ENCODE measurements at regions not wholly inside any gene's neighbourhood (a gene's known extent, or its start where the extent isn't known, plus 50 kb on each side); places are given as distances from the start of the nearest gene placed in this dataset.

DNA sequence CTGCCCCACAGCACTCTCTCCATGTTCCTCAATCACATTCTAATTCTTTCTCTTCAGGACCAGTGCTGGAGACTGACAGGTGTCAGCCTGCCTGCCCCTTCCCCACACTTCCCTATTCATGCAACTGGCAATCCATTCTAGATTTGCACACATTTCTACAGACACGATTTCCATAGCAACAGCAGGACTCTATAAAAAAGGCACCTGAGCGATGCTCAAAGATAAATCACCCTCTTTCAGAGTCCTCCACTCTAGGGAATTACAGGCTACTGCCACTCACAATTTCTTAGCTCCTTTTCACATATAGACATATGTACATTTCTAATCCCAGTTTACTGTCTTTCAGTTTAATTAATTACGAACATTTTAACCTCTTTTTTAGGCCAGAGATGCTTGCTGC, 118.1 kb upstream of the ANKRD1 start:
- H3K4me3 ChIP-seq (ENCODE audit: low read length) = no peak overlapping the region
- TF ChIP-seq ZNF274 (IDR thresholded peaks at IDR 0.05; ENCODE audit: low read depth, low read length) = no peak

DNA sequence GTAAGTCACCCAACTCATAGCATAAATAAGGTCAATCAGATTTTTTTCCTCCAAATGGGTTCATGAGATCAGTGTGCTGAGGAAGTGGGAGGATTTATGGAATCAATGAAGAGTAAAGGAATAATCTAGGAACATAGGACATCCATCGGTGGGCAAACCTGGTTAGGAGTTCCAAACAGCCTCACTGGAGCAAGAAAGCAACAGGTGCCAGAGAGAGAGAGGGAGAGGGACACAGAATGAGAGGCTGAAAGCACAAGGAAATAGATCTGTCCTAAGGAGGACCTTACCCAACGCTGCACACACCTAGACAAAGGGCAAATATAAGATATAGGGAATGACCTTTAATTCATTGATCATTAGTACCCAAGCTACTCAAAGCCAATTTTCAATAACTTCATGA, 119.5 kb upstream of the ANKRD1 start:
- no peak overlapping the region for H3K4me3 ChIP-seq (ENCODE audit: low read length)
- no peak for TF ChIP-seq ZNF274 (IDR thresholded peaks at IDR 0.05; ENCODE audit: low read depth, low read length)

DNA sequence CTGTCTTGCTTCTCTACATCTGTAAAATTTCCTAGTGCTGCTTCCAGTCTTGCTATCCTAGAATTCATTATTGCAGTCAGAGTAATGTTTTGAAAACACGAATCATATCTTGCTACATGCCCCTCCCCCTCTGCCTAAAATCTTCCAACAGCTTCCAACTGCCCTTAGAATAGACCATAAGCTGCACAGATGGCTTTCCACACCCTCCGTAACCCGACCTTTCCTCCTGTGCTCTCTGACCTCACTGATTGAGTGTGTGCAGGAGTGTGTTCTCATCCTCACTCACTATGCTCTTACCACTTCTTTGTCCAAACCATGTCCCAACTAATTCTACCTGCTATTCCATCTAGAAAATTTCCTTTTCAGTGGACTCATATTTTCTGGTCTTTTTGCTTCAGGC, 121.2 kb upstream of the ANKRD1 start:
- TF ChIP-seq ZNF274 (IDR thresholded peaks at IDR 0.05; ENCODE audit: low read depth, low read length) = no peak
- no peak overlapping the region for H3K4me3 ChIP-seq (ENCODE audit: low read length)

DNA sequence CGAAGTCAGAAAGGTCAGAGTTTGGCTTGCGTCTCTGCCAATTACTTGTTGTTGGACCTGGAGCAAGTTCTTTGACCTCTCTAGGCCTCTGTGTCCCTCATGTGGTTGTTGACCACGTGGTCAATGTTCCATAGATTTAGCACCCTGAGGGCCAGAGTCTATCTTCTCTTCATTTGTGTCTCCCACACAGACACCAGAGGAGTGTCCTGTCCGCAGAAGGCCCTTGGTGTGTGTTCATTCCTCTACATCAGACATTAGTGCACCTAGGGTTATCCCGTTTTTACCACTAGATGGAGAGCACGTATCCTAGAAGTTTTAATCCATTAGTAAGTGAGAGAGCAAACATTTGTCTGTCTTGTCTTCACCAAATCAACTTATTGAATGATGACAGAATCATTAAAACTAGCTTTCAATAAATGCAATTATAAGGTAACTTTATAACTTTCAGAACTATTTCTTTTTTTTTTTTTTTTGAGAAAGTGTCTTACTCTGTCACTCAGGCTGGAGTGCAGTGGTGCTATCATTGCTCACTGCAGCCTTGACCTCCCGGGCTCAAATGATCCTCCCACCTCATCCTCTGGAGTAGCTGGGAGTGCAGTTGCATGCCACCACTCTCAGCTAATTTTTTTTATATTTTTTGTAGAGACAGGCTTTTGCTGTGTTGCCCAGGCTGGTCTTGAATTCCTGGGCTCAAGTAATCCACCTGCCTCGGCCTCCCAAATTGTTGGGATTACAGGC, 122.5 kb upstream of the ANKRD1 start:
- no peak overlapping the region for H3K4me3 ChIP-seq (ENCODE audit: low read length)
- TF ChIP-seq ZNF274 (IDR thresholded peaks at IDR 0.05; ENCODE audit: low read depth, low read length) = no peak

DNA sequence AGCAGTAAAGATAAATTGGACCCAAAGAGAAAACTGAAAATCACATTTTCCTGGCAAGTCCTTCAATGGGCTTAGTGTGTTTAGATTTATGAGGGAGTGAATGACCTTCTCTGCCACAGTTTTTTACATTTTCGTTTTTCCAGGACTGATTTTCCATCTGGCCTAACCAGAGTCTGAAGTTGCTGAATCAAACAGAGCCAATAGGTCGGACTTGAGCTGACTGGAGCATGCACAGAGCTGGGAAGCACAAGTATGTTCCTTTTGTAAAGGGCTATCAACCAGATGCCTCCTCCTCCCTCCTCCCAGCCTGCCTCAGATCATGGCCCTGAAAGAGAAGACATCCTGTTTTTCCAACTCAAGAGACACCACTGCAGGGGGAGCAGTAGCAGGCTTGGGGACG, 126.0 kb upstream of the ANKRD1 start:
- no peak for TF ChIP-seq ZNF274 (IDR thresholded peaks at IDR 0.05; ENCODE audit: low read depth, low read length)
- no peak overlapping the region for H3K4me3 ChIP-seq (ENCODE audit: low read length)

DNA sequence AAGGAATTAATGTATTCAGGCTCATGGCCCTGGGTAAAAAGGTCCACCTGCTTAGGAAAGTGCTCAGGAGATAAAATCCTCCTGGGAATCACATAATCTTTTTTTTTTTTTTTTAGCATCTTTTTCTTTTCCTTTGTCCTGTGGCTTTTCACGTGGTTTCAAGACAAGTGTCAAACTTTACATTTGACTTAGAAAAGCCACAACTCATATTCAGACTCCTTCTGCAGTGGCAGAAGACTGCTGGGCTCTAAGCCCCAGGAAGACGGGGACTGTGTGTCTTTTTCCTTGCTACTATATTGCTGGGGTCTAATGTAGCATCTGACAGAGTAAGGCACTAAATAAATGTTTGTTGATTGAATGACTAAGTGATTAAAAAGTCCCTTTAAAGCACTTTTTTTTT, 127.5 kb upstream of the ANKRD1 start:
- TF ChIP-seq ZNF274 (IDR thresholded peaks at IDR 0.05; ENCODE audit: low read depth, low read length) = no peak
- H3K4me3 ChIP-seq (ENCODE audit: low read length) = no peak overlapping the region

DNA sequence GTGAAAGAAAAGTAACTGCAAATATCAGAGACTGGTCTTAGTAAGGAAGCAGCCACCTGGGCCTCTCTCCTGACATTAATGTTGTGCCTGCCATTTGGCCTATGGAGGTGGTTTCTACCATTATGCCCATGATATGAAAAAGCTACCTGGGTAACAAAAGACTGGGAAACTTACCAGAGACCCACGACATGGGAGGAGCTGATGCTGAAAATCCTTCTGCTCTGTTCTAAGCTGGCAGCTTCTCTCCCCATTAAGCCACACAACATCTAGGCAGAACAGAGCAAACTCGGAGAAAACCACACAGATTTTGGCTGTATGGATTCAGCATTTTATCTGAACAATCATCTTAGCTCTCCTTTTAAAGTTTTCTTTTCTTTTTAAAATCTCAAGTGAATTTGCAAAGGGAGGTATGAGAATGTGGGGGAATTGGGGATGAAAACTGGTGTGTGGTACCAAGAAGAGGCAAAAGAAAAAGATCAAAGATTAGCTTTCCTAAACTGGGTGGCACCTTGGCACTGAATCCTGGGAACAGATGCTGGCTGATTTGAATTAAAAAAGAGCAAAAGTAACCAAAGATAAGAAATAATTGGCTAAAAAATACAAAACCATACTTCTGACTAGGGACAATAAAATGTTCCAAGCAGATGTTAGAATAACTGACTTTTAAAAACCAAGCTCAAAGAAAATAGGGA, 128.6 kb upstream of the ANKRD1 start:
- H3K4me3 ChIP-seq (ENCODE audit: low read length) = no peak overlapping the region
- no peak for TF ChIP-seq ZNF274 (IDR thresholded peaks at IDR 0.05; ENCODE audit: low read depth, low read length)

DNA sequence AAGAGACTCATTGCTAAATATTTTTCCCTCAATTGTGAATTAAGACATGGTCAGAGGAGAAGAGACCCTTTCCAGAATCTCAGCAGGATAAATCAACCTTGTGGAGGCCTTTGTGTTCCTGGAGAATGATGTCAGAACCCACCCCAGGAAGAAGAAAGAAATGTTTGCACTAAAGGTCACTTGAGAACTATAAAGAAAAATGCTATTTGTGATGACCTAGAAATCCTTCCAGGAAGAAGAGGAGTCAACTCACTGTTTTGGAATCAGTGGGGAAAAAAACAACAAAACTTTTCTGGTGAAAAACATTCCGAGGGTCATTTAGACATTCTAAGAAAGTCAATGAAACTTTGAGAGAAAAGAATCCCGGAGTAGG, 129.1 kb upstream of the ANKRD1 start:
- no peak for TF ChIP-seq ZNF274 (IDR thresholded peaks at IDR 0.05; ENCODE audit: low read depth, low read length)
- H3K4me3 ChIP-seq (ENCODE audit: low read length) = no peak overlapping the region

DNA sequence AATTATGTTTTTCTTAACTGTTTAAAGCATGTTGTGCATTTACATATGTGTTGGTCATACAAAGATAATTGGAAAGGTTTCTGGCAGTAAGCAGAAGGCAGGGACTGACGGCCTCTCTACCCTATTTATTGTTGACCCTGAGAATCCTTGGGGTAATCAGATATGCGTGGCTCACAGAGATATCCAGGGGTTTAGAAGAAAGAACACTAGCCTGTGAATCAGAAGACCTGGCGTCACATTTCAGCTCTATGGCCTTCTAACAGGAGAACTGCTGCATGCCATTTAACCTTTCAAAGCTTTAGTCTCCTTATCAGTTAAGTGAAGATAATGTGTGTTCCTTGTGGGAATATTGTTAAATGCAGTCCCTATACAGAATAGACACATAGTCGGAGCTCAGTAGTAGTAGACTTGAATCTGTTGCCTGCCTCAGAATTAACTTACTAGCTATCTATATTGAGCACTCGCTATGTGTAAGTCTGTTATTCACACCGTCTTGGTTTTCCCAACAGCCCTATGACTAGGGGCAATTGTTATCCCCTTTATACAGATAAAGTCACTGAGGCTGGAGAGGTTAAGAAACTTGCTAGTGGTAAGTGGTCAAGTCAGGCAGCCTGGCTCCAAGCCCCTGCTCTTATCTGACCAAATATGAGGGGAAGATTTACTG, 129.6 kb upstream of the ANKRD1 start:
- H3K4me3 ChIP-seq (ENCODE audit: low read length) = no peak overlapping the region
- no peak for TF ChIP-seq ZNF274 (IDR thresholded peaks at IDR 0.05; ENCODE audit: low read depth, low read length)

DNA sequence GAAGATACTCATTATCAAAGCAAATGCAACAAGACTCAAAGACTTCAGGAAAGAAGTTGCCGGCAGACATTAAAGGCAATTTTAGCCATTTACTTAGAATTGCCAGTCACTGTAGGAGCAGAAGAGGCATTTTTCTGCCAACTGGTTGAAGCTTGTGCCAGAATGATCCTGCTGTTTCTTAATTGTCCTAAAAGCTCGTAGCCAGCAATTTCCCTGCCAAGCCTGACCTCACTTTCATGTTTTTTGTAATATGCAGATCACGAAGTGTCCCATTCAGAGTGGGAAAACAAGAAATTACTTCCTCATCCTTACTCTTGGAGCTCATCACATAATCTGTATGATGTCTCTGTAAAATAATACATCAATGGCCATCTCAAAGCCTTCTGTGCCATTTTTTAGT, 130.9 kb upstream of the ANKRD1 start:
- TF ChIP-seq ZNF274 (IDR thresholded peaks at IDR 0.05; ENCODE audit: low read depth, low read length) = no peak

DNA sequence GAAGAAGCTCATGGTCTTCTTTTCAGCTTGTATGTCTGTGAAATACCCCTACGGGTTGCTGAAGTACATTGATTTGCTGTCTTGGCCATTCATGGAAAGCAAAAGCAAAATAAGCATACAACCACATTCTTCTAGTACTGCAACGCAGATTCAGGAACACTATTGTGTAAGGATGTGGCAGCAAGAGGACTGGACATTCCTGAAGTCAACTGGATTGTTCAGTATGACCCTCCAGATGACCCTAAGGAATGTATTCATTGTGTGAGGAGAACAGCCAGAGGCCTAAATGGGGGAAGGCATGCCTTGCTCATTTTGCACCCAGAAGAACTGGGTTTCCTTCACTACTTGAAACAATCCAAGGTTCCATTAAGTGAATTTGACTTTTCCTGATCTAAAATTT, 133.4 kb upstream of the ANKRD1 start:
- H3K4me3 ChIP-seq (ENCODE audit: low read length) = no peak overlapping the region
- no peak for TF ChIP-seq ZNF274 (IDR thresholded peaks at IDR 0.05; ENCODE audit: low read depth, low read length)

More for the DNA sequence above, 130.9 kb upstream of the ANKRD1 start:
- H3K4me3 ChIP-seq (ENCODE audit: low read length) = no peak overlapping the region

DNA sequence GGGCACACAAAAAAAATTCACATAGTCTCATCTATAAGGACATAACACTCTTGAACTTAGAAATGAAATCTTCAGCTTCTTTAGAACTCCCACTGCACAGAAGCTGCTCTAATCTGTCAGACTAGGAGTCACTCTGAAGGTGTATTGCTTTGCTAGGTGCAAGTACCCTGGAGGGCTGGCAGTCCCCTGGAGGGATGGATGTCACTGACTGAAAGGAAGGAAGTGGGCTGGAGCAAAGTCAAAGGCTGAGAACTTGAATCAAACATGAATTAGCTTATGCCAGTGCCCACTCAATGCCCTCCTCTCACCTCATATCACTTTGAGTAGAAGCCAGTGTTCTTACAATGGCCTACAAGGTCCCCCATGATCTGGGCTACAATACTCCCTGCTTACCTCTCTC, 140.3 kb upstream of the ANKRD1 start:
- TF ChIP-seq ZNF274 (IDR thresholded peaks at IDR 0.05; ENCODE audit: low read depth, low read length) = no peak
- H3K4me3 ChIP-seq (ENCODE audit: low read length) = no peak overlapping the region

DNA sequence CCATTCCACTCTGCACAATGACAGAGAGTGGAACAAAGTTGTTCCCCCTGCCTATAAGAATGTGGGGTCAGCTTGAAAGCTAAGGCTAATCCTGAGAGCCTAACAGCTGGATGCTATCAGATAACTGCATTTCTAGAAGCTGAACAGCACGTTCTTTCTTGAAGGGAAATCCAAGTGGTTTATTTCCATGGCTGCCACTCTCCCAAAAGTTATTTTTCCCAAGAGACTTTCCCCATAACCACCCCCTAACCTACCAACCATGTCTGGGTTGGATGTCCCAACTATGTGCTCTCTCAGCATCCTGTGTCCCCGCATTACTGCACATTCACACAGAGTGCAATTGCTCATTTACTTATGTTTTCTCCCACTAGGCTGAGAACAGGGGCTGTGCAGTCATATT, 140.7 kb upstream of the ANKRD1 start:
- H3K4me3 ChIP-seq (ENCODE audit: low read length) = no peak overlapping the region
- TF ChIP-seq ZNF274 (IDR thresholded peaks at IDR 0.05; ENCODE audit: low read depth, low read length) = no peak

DNA sequence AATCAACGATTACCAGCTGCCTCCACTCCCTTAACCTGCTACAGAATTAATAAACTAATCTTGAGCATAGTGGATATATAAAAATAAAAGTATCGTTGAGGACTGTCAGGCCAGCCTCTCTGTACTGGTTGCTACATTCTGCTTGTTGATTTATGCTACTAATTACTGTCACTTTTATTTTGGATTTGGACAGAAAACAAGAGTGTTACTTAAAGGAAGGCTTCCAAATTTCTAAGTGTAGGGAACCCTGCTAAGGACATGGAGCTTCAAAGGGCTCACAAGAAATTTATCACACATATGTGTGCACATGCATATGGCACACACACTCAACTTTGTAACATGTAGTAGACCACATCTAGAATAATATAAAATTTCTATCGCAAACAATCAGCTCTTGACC, 141.2 kb upstream of the ANKRD1 start:
- H3K4me3 ChIP-seq (ENCODE audit: low read length) = no peak overlapping the region
- no peak for TF ChIP-seq ZNF274 (IDR thresholded peaks at IDR 0.05; ENCODE audit: low read depth, low read length)

DNA sequence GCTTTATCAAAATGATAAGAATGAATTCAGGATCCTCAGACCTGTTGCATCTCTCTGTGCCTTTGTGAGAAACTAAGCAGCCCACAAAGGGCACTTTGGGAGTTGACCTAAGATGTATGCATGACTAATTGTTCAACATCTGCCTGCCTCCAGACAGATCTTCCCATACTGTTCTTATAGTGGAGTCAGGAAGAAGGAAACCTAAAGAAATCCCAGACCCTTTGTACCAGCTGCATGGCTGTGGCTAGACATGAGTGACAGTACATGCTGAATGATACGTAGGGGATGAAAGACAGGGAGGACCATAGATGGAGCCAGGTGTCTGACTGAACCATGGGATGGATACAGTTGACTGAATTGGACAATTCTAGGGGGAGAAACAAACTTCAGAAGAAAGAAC, 148.7 kb upstream of the PCGF5 start:
- no peak for TF ChIP-seq ZNF274 (IDR thresholded peaks at IDR 0.05; ENCODE audit: low read depth, low read length)
- no peak overlapping the region for H3K4me3 ChIP-seq (ENCODE audit: low read length)
